Liver (tissue), 8 donors: ENCODE measurements at regions not wholly inside any gene's neighbourhood (a gene's known extent, or its start where the extent isn't known, plus 50 kb on each side); places are given as distances from the start of the nearest gene placed in this dataset.

Experiments used
- DNase-seq: peaks from one replicate; pipeline ENCODE4 v3.0.0-alpha.2; 2017; ENCODE audit warnings: low spot score
- H3K27ac ChIP-seq, 2 donors: one replicate each; pipeline ENCODE4 v1.7.0; 2013; ENCODE audit warnings: inconsistent platforms in 2 of 2, low read length in 2 of 2, control low read depth in 1 of 2, low read depth in 1 of 2, mild to moderate bottlenecking in 1 of 2
- H3K27me3 ChIP-seq, 4 donors: one replicate each; pipeline versions ENCODE4 v1.6.1 to v1.7.0; 2013; ENCODE audit warnings: low read length in 3 of 4, inconsistent platforms in 1 of 4, mild to moderate bottlenecking in 1 of 4, moderate library complexity in 1 of 4; ENCODE audit not compliant: control insufficient read depth in 4 of 4, insufficient read depth in 4 of 4
- H3K36me3 ChIP-seq, 4 donors: one replicate each; pipeline versions ENCODE4 v1.6.1 to v1.7.0; 2013; ENCODE audit warnings: low read length in 3 of 4, mild to moderate bottlenecking in 3 of 4, low read depth in 1 of 4, moderate library complexity in 1 of 4; ENCODE audit not compliant: control insufficient read depth in 4 of 4, insufficient read depth in 3 of 4
- H3K4me1 ChIP-seq, 4 donors: one replicate each; pipeline versions ENCODE4 v1.6.1 to v1.7.0; 2013; ENCODE audit warnings: low read length in 3 of 4, mild to moderate bottlenecking in 3 of 4, moderate library complexity in 1 of 4; ENCODE audit not compliant: control insufficient read depth in 4 of 4, insufficient read depth in 4 of 4
- H3K4me3 ChIP-seq, 3 donors: one replicate each; pipeline versions ENCODE4 v1.6.1 to v1.7.0; 2013; ENCODE audit warnings: low read length in 3 of 3, control low read depth in 1 of 3, low read depth in 1 of 3, mild to moderate bottlenecking in 1 of 3
- H3K9ac ChIP-seq, 2 donors: one replicate each; pipeline ENCODE4 v1.7.0; 2013; ENCODE audit warnings: low read length in 2 of 2, mild to moderate bottlenecking in 2 of 2, moderate library complexity in 2 of 2, control low read depth in 1 of 2, low read depth in 1 of 2
- H3K9me3 ChIP-seq, 4 donors: one replicate each; pipeline versions ENCODE4 v1.6.1 to v1.7.0; 2013; ENCODE audit warnings: low read length in 3 of 4; ENCODE audit not compliant: control insufficient read depth in 4 of 4
- ATF3 ChIP-seq: IDR thresholded peaks from 2 replicates; pipeline ENCODE4 v1.6.1; 2016; ENCODE audit warnings: antibody characterized with exemption
- CTCF ChIP-seq: fragments of 150-350 bp; IDR thresholded peaks from 2 replicates; pipeline ENCODE4 v1.5.1; 2017; ENCODE audit warnings: improper control_type of control experiment, low read depth, low read length; ENCODE audit not compliant: missing input control
- HNF4A ChIP-seq, 2 donors: conservative IDR thresholded peaks; 2 replicates each; pipeline ENCODE4 v1.6.1; 2016; ENCODE audit warnings: antibody characterized with exemption in 2 of 2, mild to moderate bottlenecking in 2 of 2
- HNF4G ChIP-seq: IDR thresholded peaks from 2 replicates; pipeline ENCODE4 v1.6.1; 2016; ENCODE audit warnings: antibody characterized with exemption
- JUND ChIP-seq, 2 donors: IDR thresholded peaks; 2 replicates each; pipeline ENCODE4 v1.6.1; 2016; ENCODE audit warnings: antibody characterized with exemption in 2 of 2
- MAX ChIP-seq: IDR thresholded peaks from 2 replicates; pipeline ENCODE4 v1.6.1; 2016; ENCODE audit warnings: antibody characterized with exemption
- NR2F2 ChIP-seq: IDR thresholded peaks from 2 replicates; pipeline ENCODE4 v1.6.1; 2016; ENCODE audit warnings: antibody characterized with exemption
- RXRA ChIP-seq, 2 donors: IDR thresholded peaks; 2 replicates each; pipeline ENCODE4 v1.6.1; 2017 to 2018; ENCODE audit warnings: antibody characterized with exemption in 2 of 2, mild to moderate bottlenecking in 1 of 2
- TAF1 ChIP-seq: conservative IDR thresholded peaks from 2 replicates; pipeline ENCODE4 v1.6.1; 2016; ENCODE audit warnings: antibody characterized with exemption, mild to moderate bottlenecking
- YY1 ChIP-seq: IDR thresholded peaks from 2 replicates; pipeline ENCODE4 v1.6.1; 2016; ENCODE audit warnings: antibody characterized with exemption, mild to moderate bottlenecking
- ZBTB33 ChIP-seq: IDR thresholded peaks from 2 replicates; pipeline ENCODE4 v1.6.1; 2016; ENCODE audit warnings: antibody characterized with exemption
- WGBS: extraction: QIAGEN DNeasy Blood & Tissue Kit; methylation state at CpG from one replicate; pipeline ENCODE4 v1.1.7; 2013; 5-methylcytosine and 5-hydroxymethylcytosine counted together
- donor health status: healthy.
- donor health status: healthy.
- donor health status: healthy.
- donor health status: healthy.
- donor health status: healthy.

- WGBS, result 54% methylated on average over 4 of the region's 4 CpGs
- no peaks in the 10 kb centered on the region for H3K36me3 ChIP-seq
- TF ChIP-seq NR2F2 (no peak), MAX (no peak), HNF4A (conservative IDR thresholded peaks at IDR 0.05) (no peak), HNF4G (no peak)
These were observed 200.3 kb upstream of the FAM83B start for GRCh38 chr6:54646069-54646950.

GRCh38 chr6:54646951-54647664, 199.5 kb upstream of the FAM83B start:
- Histone ChIP-seq H3K4me1 (no peaks in the 10 kb centered on the region), H3K9me3 (no peaks in the 10 kb centered on the region), H3K4me3 (no peak overlapping the region), H3K36me3 (no peaks in the 10 kb centered on the region), H3K9ac (no peak overlapping the region), H3K27ac (no peak overlapping the region), H3K27me3 (no peaks in the 10 kb centered on the region)
- no peak for DNase-seq
- no peak for TF ChIP-seq HNF4G
- no peak for TF ChIP-seq YY1
- TF ChIP-seq ZBTB33, result no peak
- no peak for TF ChIP-seq HNF4A (conservative IDR thresholded peaks at IDR 0.05)
- WGBS, result 81% methylated on average over 8 of the region's 8 CpGs

More at GRCh38 chr6:54646069-54646950, 200.3 kb upstream of the FAM83B start:
- no peak for DNase-seq
- H3K4me3 ChIP-seq, result no peak overlapping the region
- no peak overlapping the region for H3K9ac ChIP-seq
- H3K4me1 ChIP-seq, result no peaks in the 10 kb centered on the region
- H3K9me3 ChIP-seq, result no peaks in the 10 kb centered on the region
- H3K27me3 ChIP-seq, result no peaks in the 10 kb centered on the region
- H3K27ac ChIP-seq, result no peak overlapping the region

GRCh38 chr6:54654381-54654780, 192.2 kb upstream of the FAM83B start:
- no peaks in the 10 kb centered on the region for H3K36me3 ChIP-seq
- H3K9ac ChIP-seq, result no peak overlapping the region
- no peak for DNase-seq
- no peaks in the 10 kb centered on the region for H3K4me1 ChIP-seq
- no peaks in the 10 kb centered on the region for H3K27me3 ChIP-seq
- H3K4me3 ChIP-seq, result no peak overlapping the region
- no peak for TF ChIP-seq RXRA (IDR thresholded peaks at IDR 0.05)
- no peak for TF ChIP-seq TAF1
- TF ChIP-seq HNF4G, result no peak
- H3K27ac ChIP-seq, result no peak overlapping the region
- no peaks in the 10 kb centered on the region for H3K9me3 ChIP-seq

GRCh38 chr6:54655162-54655561, 191.4 kb upstream of the FAM83B start:
- no peak overlapping the region for H3K4me3 ChIP-seq
- H3K36me3 ChIP-seq, result no peaks in the 10 kb centered on the region
- no peaks in the 10 kb centered on the region for H3K27me3 ChIP-seq
- WGBS, result 71% methylated on average over 1 of the region's 1 CpG
- H3K27ac ChIP-seq, result no peak overlapping the region
- no peak for TF ChIP-seq JUND (IDR thresholded peaks at IDR 0.05)
- TF ChIP-seq ATF3, result no peak
- TF ChIP-seq CTCF, result no peak
- TF ChIP-seq RXRA (IDR thresholded peaks at IDR 0.05), result no peak
- no peak for TF ChIP-seq YY1
- no peaks in the 10 kb centered on the region for H3K4me1 ChIP-seq
- no peak overlapping the region for H3K9ac ChIP-seq
- DNase-seq, result no peak
- no peaks in the 10 kb centered on the region for H3K9me3 ChIP-seq
